ENCODE measurements at regions not wholly inside any gene's neighbourhood (a gene's known extent, or its start where the extent isn't known, plus 50 kb on each side); places are given as distances from the start of the nearest gene placed in this dataset.

DNA sequence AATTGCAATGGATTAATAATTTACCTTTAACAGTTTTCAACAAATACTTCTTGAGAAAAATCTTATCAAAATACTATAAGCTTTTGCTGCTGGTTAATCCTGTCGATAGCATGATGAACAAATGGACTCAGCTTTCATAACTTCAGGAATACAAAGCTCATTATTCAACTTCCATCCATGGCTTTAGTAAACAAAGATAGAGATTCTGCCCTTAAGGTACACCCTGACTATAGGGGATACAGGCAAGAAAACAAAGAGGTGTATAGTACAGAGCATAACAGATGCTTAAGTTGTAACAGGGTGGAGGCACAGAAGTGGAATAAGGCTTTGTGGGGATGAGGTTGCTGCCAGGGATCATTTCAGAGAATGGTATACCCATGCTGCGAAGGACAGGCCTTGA is 57.0 kb upstream of the FOXN2 start:
- Histone ChIP-seq H4K20me1 (ENCODE audit: insufficient read depth) (no peaks in the 10 kb centered on the region), H3K27me3 (ENCODE audit: insufficient read depth, low read length) (no peaks in the 10 kb centered on the region), H3K4me3 (replicated peaks in 1 of 2; ENCODE audit: low read depth in 1 of 2, low read length in 2 of 2) (no peak overlapping the region), H3K79me2 (ENCODE audit: insufficient read depth, low read length) (no peaks in the 10 kb centered on the region), H3K9me2 (ENCODE audit: insufficient read depth) (no peaks in the 10 kb centered on the region), H3K9ac (ENCODE audit: low read length) (no peak overlapping the region), H3K36me3 (ENCODE audit: control insufficient read depth in 1 of 2, insufficient read depth in 2 of 2, low read length in 2 of 2) (no peaks in the 10 kb centered on the region), H3K4me2 (ENCODE audit: low read length) (no peak overlapping the region), H3K27ac (ENCODE audit: low read depth, low read length) (no peak overlapping the region), H2AFZ (ENCODE audit: low read depth, low read length, poor library complexity, severe bottlenecking) (no peak overlapping the region), H3K4me1 (ENCODE audit: control insufficient read depth in 1 of 2, insufficient read depth in 2 of 2, low read length in 2 of 2) (no peaks in the 10 kb centered on the region), H3K9me3 (ENCODE audit: control insufficient read depth in 1 of 2, insufficient read depth in 1 of 2, low read depth in 1 of 2, low read length in 2 of 2) (no peaks in the 10 kb centered on the region)
- TF ChIP-seq ZNF274 (IDR thresholded peaks at IDR 0.05; ENCODE audit: low read depth, low read length) (no peak), RAD21 (IDR thresholded peaks at IDR 0.05; ENCODE audit: low read depth) (no peak), SP1 (IDR thresholded peaks at IDR 0.05; ENCODE audit: low read depth) (no peak), FOSL1 (IDR thresholded peaks at IDR 0.05; ENCODE audit: low read depth) (no peak), SRF (IDR thresholded peaks at IDR 0.05; ENCODE audit: low read depth) (no peak)
- TF ChIP-seq, protein P1, sequence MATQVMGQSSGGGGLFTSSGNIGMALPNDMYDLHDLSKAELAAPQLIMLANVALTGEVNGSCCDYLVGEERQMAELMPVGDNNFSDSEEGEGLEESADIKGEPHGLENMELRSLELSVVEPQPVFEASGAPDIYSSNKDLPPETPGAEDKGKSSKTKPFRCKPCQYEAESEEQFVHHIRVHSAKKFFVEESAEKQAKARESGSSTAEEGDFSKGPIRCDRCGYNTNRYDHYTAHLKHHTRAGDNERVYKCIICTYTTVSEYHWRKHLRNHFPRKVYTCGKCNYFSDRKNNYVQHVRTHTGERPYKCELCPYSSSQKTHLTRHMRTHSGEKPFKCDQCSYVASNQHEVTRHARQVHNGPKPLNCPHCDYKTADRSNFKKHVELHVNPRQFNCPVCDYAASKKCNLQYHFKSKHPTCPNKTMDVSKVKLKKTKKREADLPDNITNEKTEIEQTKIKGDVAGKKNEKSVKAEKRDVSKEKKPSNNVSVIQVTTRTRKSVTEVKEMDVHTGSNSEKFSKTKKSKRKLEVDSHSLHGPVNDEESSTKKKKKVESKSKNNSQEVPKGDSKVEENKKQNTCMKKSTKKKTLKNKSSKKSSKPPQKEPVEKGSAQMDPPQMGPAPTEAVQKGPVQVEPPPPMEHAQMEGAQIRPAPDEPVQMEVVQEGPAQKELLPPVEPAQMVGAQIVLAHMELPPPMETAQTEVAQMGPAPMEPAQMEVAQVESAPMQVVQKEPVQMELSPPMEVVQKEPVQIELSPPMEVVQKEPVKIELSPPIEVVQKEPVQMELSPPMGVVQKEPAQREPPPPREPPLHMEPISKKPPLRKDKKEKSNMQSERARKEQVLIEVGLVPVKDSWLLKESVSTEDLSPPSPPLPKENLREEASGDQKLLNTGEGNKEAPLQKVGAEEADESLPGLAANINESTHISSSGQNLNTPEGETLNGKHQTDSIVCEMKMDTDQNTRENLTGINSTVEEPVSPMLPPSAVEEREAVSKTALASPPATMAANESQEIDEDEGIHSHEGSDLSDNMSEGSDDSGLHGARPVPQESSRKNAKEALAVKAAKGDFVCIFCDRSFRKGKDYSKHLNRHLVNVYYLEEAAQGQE (IDR thresholded peaks at IDR 0.05; ENCODE audit: low read depth), result no peak
- TF ChIP-seq, protein P2, sequence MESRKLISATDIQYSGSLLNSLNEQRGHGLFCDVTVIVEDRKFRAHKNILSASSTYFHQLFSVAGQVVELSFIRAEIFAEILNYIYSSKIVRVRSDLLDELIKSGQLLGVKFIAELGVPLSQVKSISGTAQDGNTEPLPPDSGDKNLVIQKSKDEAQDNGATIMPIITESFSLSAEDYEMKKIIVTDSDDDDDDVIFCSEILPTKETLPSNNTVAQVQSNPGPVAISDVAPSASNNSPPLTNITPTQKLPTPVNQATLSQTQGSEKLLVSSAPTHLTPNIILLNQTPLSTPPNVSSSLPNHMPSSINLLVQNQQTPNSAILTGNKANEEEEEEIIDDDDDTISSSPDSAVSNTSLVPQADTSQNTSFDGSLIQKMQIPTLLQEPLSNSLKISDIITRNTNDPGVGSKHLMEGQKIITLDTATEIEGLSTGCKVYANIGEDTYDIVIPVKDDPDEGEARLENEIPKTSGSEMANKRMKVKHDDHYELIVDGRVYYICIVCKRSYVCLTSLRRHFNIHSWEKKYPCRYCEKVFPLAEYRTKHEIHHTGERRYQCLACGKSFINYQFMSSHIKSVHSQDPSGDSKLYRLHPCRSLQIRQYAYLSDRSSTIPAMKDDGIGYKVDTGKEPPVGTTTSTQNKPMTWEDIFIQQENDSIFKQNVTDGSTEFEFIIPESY (IDR thresholded peaks at IDR 0.05; ENCODE audit: extremely low read depth, insufficient replicate concordance, low read length), result no peak
- intact Hi-C loops (cut with micrococcal nuclease), result no loop called here
- no peak for ATAC-seq
- POLR2A ChIA-PET, result no interaction called here
- no peak for DNase-seq (ENCODE audit: low read depth, low spot score)
- RAD21 ChIA-PET (ENCODE audit: low non-redundant PET in 1 of 2, low total read pairs in 2 of 2, uncharacterized antibody in 2 of 2, unreplicated experiment in 2 of 2), result no interaction called here
- CTCF ChIA-PET, result no interaction called here
- no TSS peak for BruUV-seq (replicated peaks)
